Psoas muscle (tissue), 7 donors: ENCODE measurements at regions not wholly inside any gene's neighbourhood (a gene's known extent, or its start where the extent isn't known, plus 50 kb on each side); places are given as distances from the start of the nearest gene placed in this dataset.

Source experiments
- ATAC-seq, 4 donors: fragments of 200-7000 bp; cut with Tn5 transposase; one replicate each; pipeline ENCODE4 v1.9.1; 2020; ENCODE audit warnings: moderate library complexity in 3 of 4, mild to moderate bottlenecking in 2 of 4
- DNase-seq, 2 donors: peaks; one replicate each; pipeline ENCODE4 v3.0.0-alpha.2; 2020
- H3K27ac ChIP-seq: fragments of 200-600 bp; one replicate; pipeline ENCODE4 v1.8.0; 2022
- H3K27me3 ChIP-seq, 3 donors: fragments of 200-600 bp in 1 of 3; one replicate each; pipeline versions ENCODE4 v1.6.1 to v1.8.0; 2013 to 2022; ENCODE audit warnings: low read length in 2 of 3, mild to moderate bottlenecking in 2 of 3, moderate library complexity in 1 of 3; ENCODE audit not compliant: insufficient read depth in 3 of 3
- H3K36me3 ChIP-seq, 2 donors: fragments of 200-600 bp in 1 of 2; one replicate each; pipeline versions ENCODE4 v1.6.1 to v1.8.0; 2013 to 2022; ENCODE audit warnings: low read depth in 1 of 2, mild to moderate bottlenecking in 1 of 2, moderate library complexity in 1 of 2; ENCODE audit not compliant: insufficient read depth in 1 of 2
- H3K4me1 ChIP-seq: fragments of 200-600 bp; one replicate; pipeline ENCODE4 v1.8.0; 2022
- H3K4me3 ChIP-seq: fragments of 200-600 bp; one replicate; pipeline ENCODE4 v1.8.0; 2022; ENCODE audit warnings: mild to moderate bottlenecking
- H3K9me3 ChIP-seq: fragments of 200-600 bp; one replicate; pipeline ENCODE4 v1.8.0; 2022
- CTCF ChIP-seq: fragments of 200-600 bp; IDR thresholded peaks from one replicate; pipeline ENCODE4 v1.8.0; 2022; ENCODE audit warnings: antibody characterized with exemption
- WGBS, 3 donors: extraction: QIAGEN DNeasy Blood & Tissue Kit; methylation state at CpG; one replicate each; pipeline versions ENCODE4 v1.1.6 to v1.1.7; 2013; 5-methylcytosine and 5-hydroxymethylcytosine counted together
- intact Hi-C, 2 donors: fragments of 100-400 bp; cut with DNase I; formaldehyde crosslinking; loops; one replicate each; pipeline versions ENCODE4 v1.11.0 to v1.14.2; 2022
- donor health status: healthy with polysubstance abuse.
- donor health status: DM: no; HTN: no; CAD: no; lungs with moderate emphysema.
- donor health status: Bipolar disorder and iron deficiency.
- donor health status: healthy.
- donor health status: DM: yes; HTN: yes; CAD: no.
- donor health status: DM: no; HTN: no; CAD: no.
- donor health status: DM: yes; HTN: yes; CAD: no.

DNA sequence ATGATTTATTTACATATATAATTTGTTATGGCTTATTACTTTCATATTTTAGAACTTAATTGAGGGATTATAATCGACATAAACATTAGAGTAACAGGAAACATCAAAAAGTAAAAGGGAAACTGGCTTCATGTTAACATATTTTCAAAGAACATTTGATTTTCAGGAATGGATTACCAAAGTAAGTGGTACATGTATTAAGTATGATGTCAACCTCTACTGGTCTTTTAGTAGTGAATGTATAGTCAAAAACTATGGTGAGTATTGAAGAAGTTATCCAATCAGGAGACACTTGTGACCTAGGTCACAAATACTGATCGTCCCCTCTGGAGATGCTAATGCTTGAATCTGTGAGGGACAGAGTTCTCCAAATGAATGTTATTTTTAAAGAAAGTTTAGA is 768.9 kb upstream of the ADGRL4 start:
- no peak for TF ChIP-seq CTCF

DNA sequence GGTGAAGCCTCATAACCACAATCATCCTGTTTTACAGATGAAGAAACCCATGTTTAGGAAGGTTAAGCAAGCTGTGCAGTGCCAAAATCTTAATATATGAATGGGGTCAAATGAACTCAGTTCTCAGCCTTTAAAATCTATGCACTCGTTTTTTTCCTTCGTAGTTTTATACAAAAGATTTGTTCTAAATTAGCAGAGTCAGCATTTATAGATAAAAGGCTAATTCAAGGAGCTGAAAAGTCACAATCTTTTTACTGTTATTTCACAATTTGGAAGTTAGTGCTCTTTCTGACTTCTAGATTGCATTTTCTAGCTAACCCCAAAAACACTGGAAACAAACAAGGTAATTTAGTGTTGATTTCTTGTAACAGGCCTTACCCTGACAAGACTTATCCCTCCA is 766.9 kb upstream of the ADGRL4 start:
- intact Hi-C loops: loop anchor here in 1 of 2 donors (10.0 kb wide), 1 partner anchor 61 kb away; no protein-coding TSS in a partner anchor
- ATAC-seq: no peak
- Histone ChIP-seq H3K9me3 (no peaks in the 10 kb centered on the region), H3K4me1 (no peaks in the 10 kb centered on the region), H3K27ac (no peak overlapping the region), H3K27me3 (no peaks in the 10 kb centered on the region), H3K4me3 (no peak overlapping the region), H3K36me3 (no peaks in the 10 kb centered on the region)
- 84 to 92% (median 85%) methylated on average over 2 of the region's 2 CpGs for WGBS, 3 donors
- no peak for DNase-seq
- no peak for TF ChIP-seq CTCF

More for the DNA sequence above, 768.9 kb upstream of the ADGRL4 start:
- Histone ChIP-seq H3K4me3 (no peak overlapping the region), H3K27me3 (no peaks in the 10 kb centered on the region), H3K9me3 (no peaks in the 10 kb centered on the region), H3K36me3 (no peaks in the 10 kb centered on the region), H3K27ac (no peak overlapping the region), H3K4me1 (no peaks in the 10 kb centered on the region)
- intact Hi-C loops: loop anchor here in 1 of 2 donors (10.0 kb wide), 1 partner anchor 59 kb away; no protein-coding TSS in a partner anchor
- DNase-seq (no peak), ATAC-seq (no peak)
- 76 to 86% (median 76%) methylated on average over 2 of the region's 2 CpGs for WGBS, 3 donors

GRCh38 chr1:79762461-79762860 is 755.9 kb upstream of the ADGRL4 start:
- no peak for TF ChIP-seq CTCF
- DNase-seq (no peak), ATAC-seq (no peak)
- Histone ChIP-seq H3K27ac (no peak overlapping the region), H3K4me3 (no peak overlapping the region), H3K9me3 (peaks cover 10% of the 10 kb centered on the region), H3K36me3 (no peaks in the 10 kb centered on the region), H3K4me1 (no peaks in the 10 kb centered on the region), H3K27me3 (no peaks in the 10 kb centered on the region)
- intact Hi-C loops: no loop called here

- 22 to 49% (median 35%) methylated on average over 1 of the region's 1 CpG for WGBS, 3 donors
- intact Hi-C loops: no loop called here
- no peak for ATAC-seq
Observed at GRCh38 chr1:79760531-79760930, 754.0 kb upstream of the ADGRL4 start.

More at GRCh38 chr1:79760531-79760930, 754.0 kb upstream of the ADGRL4 start:
- Histone ChIP-seq H3K27ac (no peak overlapping the region), H3K9me3 (peaks cover 10% of the 10 kb centered on the region), H3K4me1 (no peaks in the 10 kb centered on the region), H3K4me3 (no peak overlapping the region), H3K36me3 (no peaks in the 10 kb centered on the region), H3K27me3 (no peaks in the 10 kb centered on the region)
- TF ChIP-seq CTCF: no peak
- no peak for DNase-seq
